ENCODE measurements at regions not wholly inside any gene's neighbourhood (a gene's known extent, or its start where the extent isn't known, plus 50 kb on each side); places are given as distances from the start of the nearest gene placed in this dataset.
"Not testable (repeated sequence)": the region's sequence is repeated elsewhere in the genome, so short reads cannot be mapped to it uniquely, and the experiment has no call there.

DNA sequence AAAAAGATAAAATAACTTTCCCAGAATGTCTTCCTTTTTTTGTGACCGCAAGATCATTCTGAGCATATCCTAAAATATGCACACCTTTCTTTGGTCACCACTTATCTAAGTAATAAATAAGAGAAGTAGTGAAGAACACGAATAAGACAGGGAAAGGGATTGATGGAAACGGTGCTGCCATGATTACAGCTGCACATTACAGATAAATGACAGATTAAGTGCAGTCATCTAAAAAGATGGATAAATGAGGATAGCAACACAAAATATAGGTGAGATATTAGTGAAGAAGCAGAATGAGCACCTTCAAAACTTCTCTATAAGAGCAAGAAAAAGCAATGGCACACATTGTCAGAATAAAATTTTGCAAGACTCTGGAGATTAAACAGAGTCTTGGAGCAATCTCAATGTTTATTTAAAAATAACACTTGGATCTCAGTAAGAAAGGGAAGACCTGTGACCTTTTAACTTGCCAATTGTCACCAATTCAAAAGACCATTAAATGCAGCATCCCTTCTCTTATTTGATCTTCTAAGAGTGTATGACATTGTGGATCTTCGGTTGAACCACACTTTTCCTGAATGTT lies 567.1 kb downstream of the KCNJ2 start:
- intact Hi-C loops (cut with DNase I), result no loop called here
- no peak for DNase-seq (ENCODE audit: low spot score)

- DNase-seq (ENCODE audit: low spot score), result no peak
- intact Hi-C loops (cut with DNase I), result no loop called here
These were observed 569.7 kb downstream of the KCNJ2 start for GRCh38 chr17:70739065-70739464.

- intact Hi-C loops (cut with DNase I); DNase-seq (ENCODE audit: low spot score): not testable (repeated sequence)
These were observed 577.2 kb downstream of the KCNJ2 start for GRCh38 chr17:70746574-70746973.

GRCh38 chr17:70750983-70751382 lies 581.7 kb downstream of the KCNJ2 start:
- DNase-seq (ENCODE audit: low spot score), result no peak
- intact Hi-C loops (cut with DNase I), result no loop called here

- DNase-seq (ENCODE audit: low spot score); intact Hi-C loops (cut with DNase I): not testable (repeated sequence)
These were observed 583.1 kb downstream of the KCNJ2 start for GRCh38 chr17:70752461-70752860.

GRCh38 chr17:70752966-70753467 lies 583.7 kb downstream of the KCNJ2 start:
- intact Hi-C loops (cut with DNase I), result no loop called here
- no peak for DNase-seq (ENCODE audit: low spot score)

DNA sequence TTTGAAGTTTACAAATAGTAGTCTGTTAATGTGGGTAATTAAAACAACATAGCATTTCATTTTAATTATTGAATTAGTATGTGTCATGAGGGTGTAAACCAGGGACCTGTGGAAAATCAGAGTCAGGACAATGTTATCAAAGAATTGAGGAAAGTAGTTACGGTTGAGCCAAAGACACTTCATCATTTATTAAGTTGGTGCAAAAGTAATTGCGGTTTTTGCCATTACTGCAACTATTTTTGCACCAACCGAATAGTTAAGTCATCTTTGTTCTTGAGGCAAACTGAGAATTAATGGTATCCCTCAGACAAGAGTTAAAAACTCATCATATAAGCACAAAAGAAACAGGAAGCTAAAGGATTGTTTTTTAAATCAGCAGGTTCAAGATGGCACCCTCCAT lies 593.7 kb downstream of the KCNJ2 start:
- DNase-seq (ENCODE audit: low spot score), result no peak
- intact Hi-C loops (cut with DNase I), result no loop called here

GRCh38 chr17:70767102-70767701 lies 597.9 kb downstream of the KCNJ2 start:
- intact Hi-C loops (cut with DNase I), result no loop called here
- no peak for DNase-seq (ENCODE audit: low spot score)

DNA sequence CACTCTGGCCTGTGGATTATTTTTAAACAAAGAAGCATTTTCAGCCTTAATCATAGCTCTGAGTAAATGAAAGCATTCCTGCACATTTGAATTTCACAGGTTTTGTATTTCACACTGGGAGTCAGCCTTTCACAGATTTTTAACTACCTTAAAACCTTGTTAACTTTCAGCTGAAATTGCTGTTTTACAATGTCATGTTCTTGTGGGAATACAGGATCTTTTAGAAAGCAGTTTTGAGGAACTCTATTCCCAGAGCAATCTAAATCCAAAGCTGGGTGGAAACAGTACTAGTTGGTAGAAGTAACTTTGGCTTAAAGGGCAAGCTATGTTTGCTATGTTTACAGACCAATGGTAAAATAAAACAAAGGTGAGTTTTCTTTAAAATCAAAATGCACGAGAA lies 600.6 kb downstream of the KCNJ2 start:
- no peak for DNase-seq (ENCODE audit: low spot score)
- intact Hi-C loops (cut with DNase I), result no loop called here

- intact Hi-C loops (cut with DNase I), result no loop called here
- no peak for DNase-seq (ENCODE audit: low spot score)
These were observed 602.6 kb downstream of the KCNJ2 start for GRCh38 chr17:70771804-70772386.

DNA sequence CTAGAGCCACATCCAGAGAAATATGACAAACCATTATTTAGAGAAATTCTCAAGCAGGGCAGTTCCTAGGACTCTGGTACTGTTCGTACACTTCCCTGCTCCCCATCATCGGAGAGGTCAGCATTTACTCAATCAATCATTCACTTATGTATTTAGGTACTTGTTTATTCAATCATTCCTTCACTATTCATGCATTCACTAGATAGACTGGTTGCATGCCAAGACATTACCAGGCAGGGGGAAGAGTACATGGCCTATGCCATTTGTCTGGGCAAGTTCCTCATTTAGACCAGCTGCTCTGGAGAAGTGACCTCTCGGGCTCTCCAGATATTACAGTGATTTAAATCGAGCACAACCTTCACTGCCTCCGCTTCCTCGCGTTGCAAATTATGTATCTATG lies 603.4 kb downstream of the KCNJ2 start:
- intact Hi-C loops (cut with DNase I), result no loop called here
- no peak for DNase-seq (ENCODE audit: low spot score)

- DNase-seq (ENCODE audit: low spot score), result no peak
- intact Hi-C loops (cut with DNase I), result no loop called here
These were observed 603.9 kb downstream of the KCNJ2 start for GRCh38 chr17:70773258-70773657.

DNA sequence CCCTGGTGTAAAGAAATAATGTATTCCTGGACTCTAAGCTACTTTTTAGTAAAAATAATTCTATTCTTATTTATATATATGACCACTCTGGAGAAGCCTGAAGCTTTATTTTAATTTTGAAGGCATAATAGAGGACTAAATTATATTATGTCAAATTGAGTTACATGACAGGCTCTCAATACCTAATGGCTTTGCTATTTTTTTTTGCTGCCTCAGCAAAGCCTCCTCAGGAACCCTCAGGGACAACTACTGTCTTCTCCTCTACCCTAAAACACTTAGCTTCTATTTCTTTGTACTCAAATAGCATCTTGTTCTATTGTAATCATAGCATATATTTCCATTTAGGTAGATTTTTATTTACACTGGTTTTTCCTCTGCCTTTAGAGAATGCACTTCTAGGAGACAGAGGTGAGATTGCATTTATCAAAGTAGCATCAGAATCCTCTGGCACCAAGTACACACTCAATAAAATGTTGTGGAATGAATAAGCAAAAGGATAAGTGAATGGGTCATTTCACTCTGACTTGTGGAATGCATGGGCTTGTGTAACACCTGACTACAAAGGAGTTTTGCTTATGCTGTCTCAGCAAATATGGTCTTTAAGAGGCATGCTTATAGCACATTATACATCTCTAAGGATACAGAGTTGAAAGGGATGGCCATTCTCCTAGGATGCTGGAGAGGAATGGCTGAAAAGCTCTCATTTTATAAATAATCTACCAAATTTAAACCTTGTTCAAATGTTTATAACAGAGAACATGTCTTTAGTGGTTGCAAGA lies 605.2 kb downstream of the KCNJ2 start:
- intact Hi-C loops (cut with DNase I), result no loop called here
- DNase-seq (ENCODE audit: low spot score), result no peak

GRCh38 chr17:70775679-70776078 lies 606.3 kb downstream of the KCNJ2 start:
- DNase-seq (ENCODE audit: low spot score), result no peak
- intact Hi-C loops (cut with DNase I), result no loop called here

- no peak for DNase-seq (ENCODE audit: low spot score)
- intact Hi-C loops (cut with DNase I), result no loop called here
These were observed 607.1 kb downstream of the KCNJ2 start for GRCh38 chr17:70776441-70776840.

DNA sequence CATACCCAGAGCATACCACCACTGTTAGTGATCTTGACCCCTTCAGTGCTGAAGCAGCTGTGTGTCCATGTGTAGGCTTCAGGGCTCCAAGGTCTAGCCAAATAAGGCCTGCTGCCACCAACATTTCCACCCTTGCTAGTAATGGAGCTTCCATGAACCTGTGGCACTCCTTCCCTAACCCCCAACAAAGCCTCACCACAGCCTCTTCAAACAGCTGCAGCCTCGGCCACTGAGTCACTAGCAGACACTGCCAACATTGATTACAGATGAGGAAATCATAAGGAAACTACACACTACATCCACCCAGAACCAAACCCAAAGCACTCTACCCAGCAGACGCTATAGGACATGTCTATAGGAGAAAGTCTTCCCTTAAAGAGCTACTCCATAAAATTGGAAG lies 610.7 kb downstream of the KCNJ2 start:
- DNase-seq (ENCODE audit: low spot score), result no peak
- intact Hi-C loops (cut with DNase I), result no loop called here

DNA sequence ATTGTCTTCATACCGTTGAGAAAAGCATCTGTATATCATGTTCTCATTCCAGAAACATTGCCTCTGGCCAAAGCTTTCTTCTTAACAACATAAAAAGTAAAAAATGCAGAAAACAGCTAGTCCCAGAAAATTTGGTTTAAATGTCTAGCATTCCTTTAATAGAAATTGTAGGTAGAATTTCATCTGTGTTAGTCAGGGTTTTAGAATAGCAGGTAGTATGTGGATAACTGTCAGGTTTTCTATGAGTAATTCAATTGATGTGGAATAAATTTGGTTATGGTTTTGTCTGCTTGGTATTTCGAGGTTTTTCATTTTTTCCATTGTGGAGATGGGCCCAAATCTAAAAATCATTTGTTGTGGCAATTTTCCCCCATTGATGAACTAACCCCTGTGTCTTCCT lies 616.7 kb downstream of the KCNJ2 start:
- intact Hi-C loops (cut with DNase I), result no loop called here

DNA sequence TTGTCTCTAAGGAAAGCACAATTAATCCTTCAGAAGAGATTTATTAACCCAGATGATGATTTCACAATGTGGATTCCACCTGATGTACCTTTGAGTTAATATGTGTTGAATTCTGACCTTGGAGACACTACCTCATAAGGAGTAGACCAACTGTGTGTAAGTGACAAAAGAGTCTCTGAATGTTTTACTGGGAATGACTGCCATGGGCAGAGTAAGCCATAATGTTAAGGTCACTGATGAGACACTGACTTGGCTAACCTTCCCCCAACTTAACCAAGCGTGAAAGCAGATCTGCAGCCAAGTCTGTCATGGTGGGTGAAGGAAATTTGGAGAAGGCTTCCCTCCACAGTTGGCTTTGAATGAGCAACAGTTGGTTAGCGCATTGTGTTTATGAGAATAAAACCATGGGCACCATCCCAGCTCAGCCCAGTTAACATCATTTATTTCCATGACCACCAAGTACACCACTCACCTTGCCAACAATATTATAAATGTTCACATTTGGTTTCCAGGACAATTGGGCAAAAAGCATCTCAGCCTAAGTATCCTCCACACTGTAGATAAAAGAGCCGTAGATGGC lies 618.5 kb downstream of the KCNJ2 start:
- intact Hi-C loops (cut with DNase I), result no loop called here

More for the DNA sequence above, 616.7 kb downstream of the KCNJ2 start:
- DNase-seq (ENCODE audit: low spot score), result no peak

GRCh38 chr17:70791748-70792443 lies 622.6 kb downstream of the KCNJ2 start:
- intact Hi-C loops (cut with DNase I), result no loop called here
- no peak for DNase-seq (ENCODE audit: low spot score)

More for the DNA sequence above, 618.5 kb downstream of the KCNJ2 start:
- no peak for DNase-seq (ENCODE audit: low spot score)

Data from posterior vena cava (tissue), 2 donors.